Effector memory CD8-positive, alpha-beta T cell (primary cell): ENCODE measurements at regions not wholly inside any gene's neighbourhood (a gene's known extent, or its start where the extent isn't known, plus 50 kb on each side); places are given as distances from the start of the nearest gene placed in this dataset.

Experiments
- ATAC-seq: fragments of 150-1000 bp; cut with Tn5 transposase; replicated peaks from 2 replicates; pipeline ENCODE4 v1.10.0; 2021; ENCODE audit warnings: mild to moderate bottlenecking, moderate library complexity
- DNase-seq, 3 experiments: peaks; one replicate each; pipeline ENCODE4 v3.0.0; 2021
- H3K27ac Mint-ChIP-seq, 2 donors: one replicate each; pipeline ENCODE4 v1.8.0; 2022; ENCODE audit warnings: mild to moderate bottlenecking in 2 of 2, mixed read lengths in 2 of 2, moderate library complexity in 2 of 2
- H3K27me3 Mint-ChIP-seq, 2 donors: one replicate each; pipeline ENCODE4 v1.8.0; 2022; ENCODE audit warnings: mixed read lengths in 2 of 2
- H3K36me3 Mint-ChIP-seq: one replicate; pipeline ENCODE4 v1.8.0; 2022; ENCODE audit warnings: mild to moderate bottlenecking, moderate library complexity, mixed read lengths; ENCODE audit not compliant: insufficient read depth
- H3K4me1 Mint-ChIP-seq, 2 donors: one replicate each; pipeline ENCODE4 v1.8.0; 2022; ENCODE audit warnings: low read depth in 2 of 2, mixed read lengths in 2 of 2
- H3K4me3 Mint-ChIP-seq, 2 donors: one replicate each; pipeline ENCODE4 v1.8.0; 2022; ENCODE audit warnings: mild to moderate bottlenecking in 2 of 2, mixed read lengths in 2 of 2, moderate library complexity in 2 of 2
- H3K9me3 Mint-ChIP-seq, 2 donors: one replicate each; pipeline ENCODE4 v1.8.0; 2022; ENCODE audit warnings: mixed read lengths in 2 of 2

DNA sequence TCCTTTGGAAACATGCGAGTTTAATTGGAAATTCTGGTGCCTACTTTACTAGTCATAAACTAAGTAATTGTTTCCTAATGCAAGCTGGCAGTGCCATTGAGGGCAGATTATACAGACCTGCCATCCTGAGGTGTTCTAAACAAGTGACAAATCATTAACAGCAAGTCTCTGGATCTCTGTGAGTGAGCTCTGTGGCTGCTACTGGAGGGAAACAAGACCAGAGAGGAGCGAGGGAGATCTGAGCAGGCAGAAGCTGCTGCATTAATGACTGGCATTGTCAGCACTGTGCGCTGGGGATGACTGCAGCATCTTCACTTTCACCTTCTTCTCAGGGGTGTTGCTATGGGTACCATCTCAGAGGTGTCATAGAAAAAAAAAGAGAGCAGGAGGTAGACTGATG, 308.4 kb upstream of the DPH6 start:
- Mint-ChIP-seq H3K27ac (no peak overlapping the region), H3K4me1 (no peaks in the 10 kb centered on the region), H3K4me3 (no peak overlapping the region), H3K36me3 (no peaks in the 10 kb centered on the region), H3K27me3 (no peaks in the 10 kb centered on the region), H3K9me3 (peaks cover 0 to 5% of the 10 kb centered on the region in 2 donors)
- ATAC-seq (no peak), DNase-seq (no peak)

DNA sequence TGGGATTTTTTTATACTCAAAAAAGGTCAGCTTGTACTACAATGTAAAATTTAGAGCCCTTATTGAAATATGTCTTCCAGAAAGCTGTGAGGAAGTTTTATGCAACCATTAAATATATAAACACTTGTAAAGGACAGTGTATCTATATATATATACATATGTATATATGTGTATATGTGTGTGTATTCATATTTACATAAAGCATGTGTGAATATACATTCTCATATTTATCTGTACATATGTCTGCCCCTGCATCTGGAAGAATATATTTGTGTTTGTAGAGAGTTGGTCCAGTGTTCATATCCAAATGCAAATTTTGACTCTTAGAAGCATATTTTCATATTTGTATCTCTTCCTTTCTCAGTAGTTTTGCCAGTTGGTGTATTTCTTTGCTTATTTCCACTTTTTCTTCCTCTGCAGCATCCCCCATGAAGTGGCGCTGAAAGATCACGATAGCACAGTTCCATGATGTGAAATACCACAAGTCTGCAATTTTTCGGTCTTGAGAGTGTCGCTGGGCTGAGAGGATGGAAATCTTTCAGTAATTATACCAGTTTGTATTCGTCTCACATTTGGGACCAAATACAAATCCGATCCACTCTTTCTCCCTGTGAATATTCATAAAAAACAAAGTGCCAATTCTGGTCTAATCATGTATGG, 311.7 kb upstream of the DPH6 start:
- no peaks in the 10 kb centered on the region for H3K36me3 Mint-ChIP-seq
- DNase-seq (no peak), ATAC-seq (no peak)
- peaks cover 0 to 5% of the 10 kb centered on the region in 2 donors for H3K9me3 Mint-ChIP-seq
- H3K4me1 Mint-ChIP-seq = no peaks in the 10 kb centered on the region
- H3K27ac Mint-ChIP-seq = no peak overlapping the region
- H3K27me3 Mint-ChIP-seq = no peaks in the 10 kb centered on the region
- H3K4me3 Mint-ChIP-seq = no peak overlapping the region

DNA sequence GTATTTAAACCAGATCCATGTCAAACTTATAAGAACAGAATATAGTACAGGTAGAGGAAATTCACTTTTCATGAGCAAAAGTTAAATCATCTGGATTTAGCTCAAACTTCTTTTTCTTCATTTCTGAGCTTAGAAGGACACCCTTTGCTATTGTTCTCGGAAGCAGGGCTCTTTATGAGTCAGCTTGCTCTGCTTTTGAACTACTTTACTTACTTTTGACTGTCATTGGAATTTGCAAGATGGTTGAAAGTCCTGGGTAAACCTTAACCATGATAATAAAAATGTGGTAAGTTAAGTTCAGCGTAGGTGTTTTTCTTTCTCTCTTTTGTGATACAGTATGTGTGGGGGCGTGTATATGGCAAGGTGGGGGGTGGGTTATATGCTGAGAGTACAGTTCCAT, 312.7 kb upstream of the DPH6 start:
- ATAC-seq (no peak), DNase-seq (no peak)
- Mint-ChIP-seq H3K36me3 (no peaks in the 10 kb centered on the region), H3K4me3 (no peak overlapping the region), H3K4me1 (no peaks in the 10 kb centered on the region), H3K27me3 (no peaks in the 10 kb centered on the region), H3K9me3 (peaks cover 0 to 5% of the 10 kb centered on the region in 2 donors), H3K27ac (no peak overlapping the region)

DNA sequence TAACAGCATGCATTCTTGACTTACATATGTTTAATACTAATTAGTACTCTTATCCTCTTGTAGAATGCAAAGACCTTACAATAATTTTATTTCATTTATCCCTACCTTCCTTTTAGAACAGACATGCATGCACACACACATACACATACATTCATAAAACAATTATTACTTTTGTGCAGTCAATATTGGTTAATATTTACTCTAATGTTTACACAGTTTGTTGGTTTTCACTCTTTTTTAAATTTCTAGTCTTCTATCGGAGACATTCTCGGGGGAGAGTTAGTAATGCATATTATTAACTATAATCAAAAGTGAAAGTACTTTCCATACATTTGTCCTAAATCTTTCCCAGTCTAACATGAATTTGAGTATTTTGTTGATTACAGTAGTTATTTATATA, 317.7 kb upstream of the DPH6 start:
- H3K4me1 Mint-ChIP-seq = no peaks in the 10 kb centered on the region
- DNase-seq (no peak), ATAC-seq (no peak)
- H3K27ac Mint-ChIP-seq = no peak overlapping the region
- no peak overlapping the region for H3K4me3 Mint-ChIP-seq
- no peaks in the 10 kb centered on the region for H3K27me3 Mint-ChIP-seq
- H3K36me3 Mint-ChIP-seq = no peaks in the 10 kb centered on the region
- no peaks in the 10 kb centered on the region for H3K9me3 Mint-ChIP-seq

DNA sequence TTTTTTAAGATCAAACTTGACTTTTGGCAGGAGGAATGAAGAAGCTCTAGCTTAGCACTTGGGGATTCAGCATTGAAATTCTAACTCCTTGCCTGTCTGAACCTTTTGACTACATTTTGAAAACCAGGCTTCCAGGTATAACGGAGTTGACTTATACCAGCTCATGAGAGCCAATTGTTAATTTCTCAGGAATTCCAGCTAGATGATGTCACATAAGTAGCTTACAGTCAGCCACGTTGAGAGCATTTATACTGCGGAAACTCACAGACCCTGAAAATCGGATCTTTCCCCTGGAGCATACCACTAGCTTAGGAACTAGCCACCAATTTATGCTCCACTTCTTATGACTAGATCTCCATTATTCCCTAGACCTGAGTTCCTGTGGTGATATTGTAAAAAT, 321.4 kb upstream of the DPH6 start:
- Mint-ChIP-seq H3K9me3 (peaks cover 0 to under 1% of the 10 kb centered on the region in 2 donors), H3K4me1 (no peaks in the 10 kb centered on the region), H3K4me3 (no peak overlapping the region), H3K27ac (no peak overlapping the region), H3K36me3 (no peaks in the 10 kb centered on the region), H3K27me3 (no peaks in the 10 kb centered on the region)
- DNase-seq = no peak
- ATAC-seq = no peak

DNA sequence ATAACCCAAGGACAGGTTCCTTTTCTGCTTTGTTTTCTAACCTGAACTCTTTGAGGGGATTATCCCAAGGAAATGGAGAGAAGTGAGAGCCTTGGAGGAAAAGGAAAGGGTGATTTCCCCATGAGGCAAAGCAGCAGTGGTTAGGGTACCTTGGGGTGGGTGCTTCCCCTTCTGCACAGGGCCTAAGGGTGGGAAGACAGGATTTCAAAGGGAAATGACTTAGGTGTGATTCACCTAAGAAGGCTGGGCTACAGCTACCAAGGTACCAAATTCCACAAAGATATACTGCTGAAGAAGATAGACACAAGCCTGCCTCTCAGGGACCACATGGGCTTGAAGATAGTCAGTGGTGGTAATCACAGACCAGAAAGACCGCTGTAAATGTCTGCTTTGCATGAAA, 325.3 kb upstream of the DPH6 start:
- no peaks in the 10 kb centered on the region for H3K36me3 Mint-ChIP-seq
- H3K27me3 Mint-ChIP-seq = no peaks in the 10 kb centered on the region
- H3K4me1 Mint-ChIP-seq = no peaks in the 10 kb centered on the region
- DNase-seq (no peak), ATAC-seq (no peak)
- H3K9me3 Mint-ChIP-seq = peaks cover 0 to 2% of the 10 kb centered on the region in 2 donors
- H3K27ac Mint-ChIP-seq = no peak overlapping the region
- H3K4me3 Mint-ChIP-seq = no peak overlapping the region

DNA sequence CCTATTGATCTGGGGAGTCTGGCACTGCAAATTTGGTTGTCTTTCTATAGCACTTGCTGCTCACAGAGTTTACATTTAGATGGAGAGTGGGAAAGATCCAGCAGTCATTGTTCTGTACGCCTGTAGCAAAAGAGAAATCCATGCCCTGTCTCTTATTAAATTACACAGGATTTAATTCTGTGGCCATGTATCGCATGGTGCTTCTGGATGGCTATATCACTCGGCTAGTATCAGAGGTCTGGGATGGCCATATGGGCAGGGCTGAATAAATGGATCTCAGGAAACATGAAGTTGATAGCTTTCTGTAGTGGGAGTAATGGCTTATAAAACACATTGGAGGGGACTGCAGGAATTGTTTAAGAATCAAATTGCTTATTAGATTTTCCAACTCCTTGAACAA, 325.8 kb upstream of the DPH6 start:
- Mint-ChIP-seq H3K9me3 (peaks cover 0 to 2% of the 10 kb centered on the region in 2 donors), H3K27ac (no peak overlapping the region), H3K4me1 (no peaks in the 10 kb centered on the region), H3K36me3 (no peaks in the 10 kb centered on the region), H3K27me3 (no peaks in the 10 kb centered on the region), H3K4me3 (no peak overlapping the region)
- ATAC-seq (no peak), DNase-seq (no peak)

DNA sequence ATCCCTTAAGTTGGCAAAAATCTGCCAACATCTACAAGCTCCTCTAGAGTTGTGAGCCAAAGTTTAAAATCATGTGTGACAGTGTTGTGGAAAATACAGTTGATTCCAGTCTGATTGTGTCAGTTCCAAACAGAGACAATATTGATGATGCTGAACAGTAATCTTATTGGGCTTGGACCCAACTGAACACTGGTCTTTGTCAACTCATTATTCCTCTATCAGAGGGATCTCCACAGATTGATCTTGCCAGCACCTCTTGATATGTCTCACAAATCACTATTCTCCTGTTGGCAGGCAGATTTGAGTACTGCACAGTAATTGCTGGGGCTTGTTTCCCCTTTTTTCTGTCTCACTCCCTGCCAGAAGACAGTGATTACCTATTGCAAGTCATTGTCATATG, 326.6 kb upstream of the DPH6 start:
- Mint-ChIP-seq H3K4me3 (no peak overlapping the region), H3K9me3 (peaks cover 0 to 2% of the 10 kb centered on the region in 2 donors), H3K27me3 (no peaks in the 10 kb centered on the region), H3K27ac (no peak overlapping the region), H3K4me1 (no peaks in the 10 kb centered on the region), H3K36me3 (no peaks in the 10 kb centered on the region)
- ATAC-seq (no peak), DNase-seq (no peak)

DNA sequence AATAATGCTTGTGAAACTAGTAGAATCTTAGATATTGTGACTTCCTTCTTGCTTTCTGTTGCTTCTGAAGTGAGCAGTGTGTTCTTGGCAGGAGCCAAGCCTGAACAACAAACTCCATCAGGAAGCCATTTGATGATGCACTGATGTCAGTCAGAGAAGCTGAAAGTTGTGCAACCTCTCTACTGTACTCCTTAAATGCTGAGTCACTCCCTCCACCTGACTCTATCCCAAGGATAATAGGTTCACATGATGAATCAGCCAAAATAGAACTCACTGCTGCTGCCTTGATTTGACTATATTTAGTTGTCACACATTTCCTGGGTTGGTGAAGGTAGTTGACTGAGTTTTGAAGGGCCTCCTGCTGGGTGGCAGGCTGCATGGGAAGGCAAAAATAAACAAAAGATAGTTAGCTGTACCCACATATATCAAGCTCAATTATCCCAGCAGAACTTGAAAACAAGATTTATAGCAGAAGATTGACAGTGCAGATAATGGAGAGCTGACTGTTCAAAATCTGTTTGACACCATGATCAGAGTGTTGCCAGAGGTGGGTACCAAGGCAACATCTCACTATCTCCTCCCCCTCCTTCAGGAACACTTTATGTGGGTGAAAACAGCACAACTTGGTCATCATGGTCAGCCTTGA, 328.4 kb upstream of the DPH6 start:
- peaks cover 6 to 7% of the 10 kb centered on the region in 2 donors for H3K9me3 Mint-ChIP-seq
- DNase-seq (no peak), ATAC-seq (no peak)
- no peaks in the 10 kb centered on the region for H3K27me3 Mint-ChIP-seq
- H3K4me3 Mint-ChIP-seq = no peak overlapping the region
- H3K36me3 Mint-ChIP-seq = no peaks in the 10 kb centered on the region
- no peak overlapping the region for H3K27ac Mint-ChIP-seq
- H3K4me1 Mint-ChIP-seq = no peaks in the 10 kb centered on the region

DNA sequence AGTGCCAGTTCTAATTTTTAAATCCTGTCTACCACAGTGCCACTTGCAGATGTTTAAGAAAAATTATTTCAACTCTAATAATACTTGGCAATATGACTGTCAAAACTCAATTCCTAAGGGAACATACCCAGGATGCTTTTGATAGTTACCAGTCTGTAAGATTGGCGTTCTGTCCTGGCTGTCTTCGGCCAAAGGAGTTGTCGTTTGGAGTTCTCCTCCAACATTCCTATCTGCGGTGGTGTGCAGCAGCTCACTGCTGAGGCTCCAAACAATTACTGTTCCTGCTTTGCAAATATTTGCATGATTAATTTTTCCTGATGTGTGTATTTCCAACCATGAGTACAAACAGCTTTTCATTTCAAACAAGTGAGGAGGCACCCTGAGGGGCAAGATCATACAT, 330.8 kb upstream of the DPH6 start:
- DNase-seq (no peak), ATAC-seq (no peak)
- Mint-ChIP-seq H3K4me3 (no peak overlapping the region), H3K27me3 (no peaks in the 10 kb centered on the region), H3K9me3 (peaks cover 6 to 7% of the 10 kb centered on the region in 2 donors), H3K27ac (no peak overlapping the region), H3K4me1 (no peaks in the 10 kb centered on the region), H3K36me3 (no peaks in the 10 kb centered on the region)

DNA sequence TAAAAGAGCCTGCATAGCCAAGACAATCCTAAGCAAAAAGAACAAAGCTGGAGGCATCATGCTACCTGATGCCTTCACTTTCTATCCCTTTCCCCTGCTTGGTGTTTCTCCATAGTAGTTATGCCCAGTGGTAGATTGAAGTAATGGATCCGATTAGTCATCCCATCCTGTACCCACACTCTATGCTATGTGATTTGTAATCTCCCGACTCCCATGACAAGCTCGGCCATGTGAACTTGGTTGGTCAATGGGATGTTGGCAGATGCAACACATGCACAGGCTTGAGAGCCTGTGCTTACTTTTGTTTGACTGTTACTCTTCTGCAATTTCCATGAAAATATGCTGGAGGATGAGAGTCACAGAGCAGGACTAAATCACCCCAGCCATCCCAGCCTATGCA, 334.9 kb upstream of the DPH6 start:
- H3K4me1 Mint-ChIP-seq = no peaks in the 10 kb centered on the region

DNA sequence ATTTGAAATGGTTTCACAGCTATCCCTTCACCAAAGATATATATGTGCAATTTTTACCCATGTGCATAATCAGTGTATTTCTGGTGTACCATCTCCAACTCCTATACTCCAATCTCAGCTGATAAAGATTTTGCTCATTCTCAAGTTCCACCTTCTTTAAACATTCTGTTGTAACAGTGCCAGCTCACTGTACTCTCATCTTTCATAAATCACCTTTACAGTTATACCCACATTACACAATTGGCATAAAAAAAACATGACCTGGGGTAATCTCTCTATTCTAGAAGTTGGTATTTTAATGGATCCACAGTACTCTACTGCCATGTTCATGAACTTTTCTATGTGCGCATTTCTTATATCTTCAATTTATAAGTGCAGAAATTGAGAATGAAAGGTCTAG, 339.9 kb upstream of the DPH6 start:
- peaks cover 0 to 2% of the 10 kb centered on the region in 2 donors for H3K9me3 Mint-ChIP-seq
- H3K27ac Mint-ChIP-seq = no peak overlapping the region

More for the DNA sequence above, 334.9 kb upstream of the DPH6 start:
- Mint-ChIP-seq H3K27ac (no peak overlapping the region), H3K9me3 (peaks cover 4 to 7% of the 10 kb centered on the region in 2 donors), H3K36me3 (no peaks in the 10 kb centered on the region), H3K27me3 (no peaks in the 10 kb centered on the region), H3K4me3 (no peak overlapping the region)
- ATAC-seq (no peak), DNase-seq (no peak)

DNA sequence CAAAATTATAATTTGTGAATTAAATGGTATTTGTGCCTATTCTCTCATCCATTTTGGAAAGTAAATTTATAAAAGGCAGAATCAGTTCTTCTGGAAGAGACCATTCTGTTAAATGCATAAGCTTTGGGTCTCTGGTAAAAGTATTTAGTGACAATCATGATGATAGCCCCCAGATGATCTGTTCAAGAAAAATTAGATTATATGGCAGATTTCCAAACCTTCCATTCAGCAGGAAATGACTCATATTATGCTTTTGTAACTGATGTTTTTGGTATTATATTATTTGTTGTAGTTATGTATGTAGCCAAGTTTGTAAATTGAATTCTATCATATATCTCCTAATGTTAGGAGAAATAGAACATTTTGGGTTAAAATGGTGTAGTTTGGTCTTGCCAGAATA, 340.8 kb upstream of the DPH6 start:
- no peak for ATAC-seq
- no peak overlapping the region for H3K4me3 Mint-ChIP-seq
- DNase-seq = no peak
- no peaks in the 10 kb centered on the region for H3K4me1 Mint-ChIP-seq
- H3K27me3 Mint-ChIP-seq = no peaks in the 10 kb centered on the region
- peaks cover 2 to 6% of the 10 kb centered on the region in 2 donors for H3K9me3 Mint-ChIP-seq
- H3K36me3 Mint-ChIP-seq = no peaks in the 10 kb centered on the region
- no peak overlapping the region for H3K27ac Mint-ChIP-seq

More for the DNA sequence above, 339.9 kb upstream of the DPH6 start:
- Mint-ChIP-seq H3K4me1 (no peaks in the 10 kb centered on the region), H3K4me3 (no peak overlapping the region), H3K27me3 (no peaks in the 10 kb centered on the region), H3K36me3 (no peaks in the 10 kb centered on the region)
- ATAC-seq = no peak
- no peak for DNase-seq

DNA sequence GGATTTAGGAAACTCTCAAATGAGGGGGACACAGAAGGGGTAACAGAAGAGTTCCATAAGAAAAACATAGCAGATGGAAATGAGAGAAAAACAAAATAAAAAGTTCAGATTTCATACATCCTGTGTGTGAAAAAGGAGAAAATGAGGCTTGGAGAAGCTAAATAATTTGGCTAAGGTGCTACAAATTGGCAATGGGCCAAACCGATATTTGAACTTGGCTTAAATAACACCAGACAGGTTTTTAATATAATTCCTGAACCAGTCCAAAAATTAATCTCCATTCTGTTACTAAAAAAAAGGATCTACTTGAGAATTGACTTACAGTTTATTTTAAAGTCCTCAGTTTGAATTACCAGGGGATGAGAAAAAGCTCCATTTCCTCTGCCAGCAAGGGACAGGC, 342.9 kb upstream of the DPH6 start:
- Mint-ChIP-seq H3K4me1 (no peaks in the 10 kb centered on the region), H3K9me3 (peaks cover 2 to 12% of the 10 kb centered on the region in 2 donors), H3K36me3 (no peaks in the 10 kb centered on the region), H3K27me3 (no peaks in the 10 kb centered on the region), H3K4me3 (no peak overlapping the region), H3K27ac (no peak overlapping the region)
- ATAC-seq = no peak
- no peak for DNase-seq
